ENCODE measurements at regions not wholly inside any gene's neighbourhood (a gene's known extent, or its start where the extent isn't known, plus 50 kb on each side); places are given as distances from the start of the nearest gene placed in this dataset.

GRCh38 chr16:64356267-64356666, 765.6 kb downstream of the CDH11 start:
- TF ChIP-seq, protein P1, sequence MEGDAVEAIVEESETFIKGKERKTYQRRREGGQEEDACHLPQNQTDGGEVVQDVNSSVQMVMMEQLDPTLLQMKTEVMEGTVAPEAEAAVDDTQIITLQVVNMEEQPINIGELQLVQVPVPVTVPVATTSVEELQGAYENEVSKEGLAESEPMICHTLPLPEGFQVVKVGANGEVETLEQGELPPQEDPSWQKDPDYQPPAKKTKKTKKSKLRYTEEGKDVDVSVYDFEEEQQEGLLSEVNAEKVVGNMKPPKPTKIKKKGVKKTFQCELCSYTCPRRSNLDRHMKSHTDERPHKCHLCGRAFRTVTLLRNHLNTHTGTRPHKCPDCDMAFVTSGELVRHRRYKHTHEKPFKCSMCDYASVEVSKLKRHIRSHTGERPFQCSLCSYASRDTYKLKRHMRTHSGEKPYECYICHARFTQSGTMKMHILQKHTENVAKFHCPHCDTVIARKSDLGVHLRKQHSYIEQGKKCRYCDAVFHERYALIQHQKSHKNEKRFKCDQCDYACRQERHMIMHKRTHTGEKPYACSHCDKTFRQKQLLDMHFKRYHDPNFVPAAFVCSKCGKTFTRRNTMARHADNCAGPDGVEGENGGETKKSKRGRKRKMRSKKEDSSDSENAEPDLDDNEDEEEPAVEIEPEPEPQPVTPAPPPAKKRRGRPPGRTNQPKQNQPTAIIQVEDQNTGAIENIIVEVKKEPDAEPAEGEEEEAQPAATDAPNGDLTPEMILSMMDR (IDR thresholded peaks at IDR 0.05), result no peak
- TF ChIP-seq POLR2A (IDR thresholded peaks at IDR 0.05), result no peak
